ENCODE measurements at regions not wholly inside any gene's neighbourhood (a gene's known extent, or its start where the extent isn't known, plus 50 kb on each side); places are given as distances from the start of the nearest gene placed in this dataset.
A peak's percentile ranks its signal among the peaks of the same experiment; 100 is the strongest.

- no peak overlapping the region for H3K27ac ChIP-seq (ENCODE audit: low read depth in 1 of 2, low read length in 1 of 2)
- no peak overlapping the region for H3K4me3 ChIP-seq
- ATAC-seq (ENCODE audit: insufficient read depth, low FRiP score) (no peak), DNase-seq (no peak)
- no peaks in the 10 kb centered on the region for H3K4me1 ChIP-seq (ENCODE audit: control insufficient read depth in 5 of 5, insufficient read depth in 5 of 5, low read length in 5 of 5)
- no peaks in the 10 kb centered on the region for H3K9me3 ChIP-seq (ENCODE audit: control insufficient read depth in 4 of 4, insufficient read depth in 3 of 4, low read length in 3 of 4)
- no peaks in the 10 kb centered on the region for H3K36me3 ChIP-seq (ENCODE audit: control insufficient read depth in 4 of 4, insufficient read depth in 4 of 4, low read length in 4 of 4)
- no peaks in the 10 kb centered on the region for H3K27me3 ChIP-seq (ENCODE audit: control insufficient read depth in 3 of 3, insufficient read depth in 3 of 3, low read length in 2 of 3)
- no peak for TF ChIP-seq CTCF (IDR thresholded peaks at IDR 0.05; ENCODE audit: control extremely low read depth, extremely low read depth)
- H3K9ac ChIP-seq (ENCODE audit: insufficient read depth in 1 of 2, low read length in 2 of 2), result no peak overlapping the region
These were observed 1163.4 kb upstream of the TMPRSS15 start for GRCh38 chr21:19566975-19567374.

- no peak for ATAC-seq (ENCODE audit: insufficient read depth, low FRiP score)
These were observed 1173.8 kb upstream of the TMPRSS15 start for GRCh38 chr21:19577381-19577780.

GRCh38 chr21:19590044-19590443, 1186.5 kb upstream of the TMPRSS15 start:
- no peak overlapping the region for H3K9ac ChIP-seq (ENCODE audit: insufficient read depth in 1 of 2, low read length in 2 of 2)
- H3K27ac ChIP-seq (ENCODE audit: low read depth in 1 of 2, low read length in 1 of 2), result no peak overlapping the region
- no peak for TF ChIP-seq CTCF (IDR thresholded peaks at IDR 0.05; ENCODE audit: control extremely low read depth, extremely low read depth)
- peak in 1 of 3 donors; percentile 3 for DNase-seq
- ATAC-seq (ENCODE audit: insufficient read depth, low FRiP score), result no peak
- no peaks in the 10 kb centered on the region for H3K27me3 ChIP-seq (ENCODE audit: control insufficient read depth in 3 of 3, insufficient read depth in 3 of 3, low read length in 2 of 3)
- no peaks in the 10 kb centered on the region for H3K9me3 ChIP-seq (ENCODE audit: control insufficient read depth in 4 of 4, insufficient read depth in 3 of 4, low read length in 3 of 4)
- no peaks in the 10 kb centered on the region for H3K36me3 ChIP-seq (ENCODE audit: control insufficient read depth in 4 of 4, insufficient read depth in 4 of 4, low read length in 4 of 4)
- H3K4me3 ChIP-seq, result no peak overlapping the region
- H3K4me1 ChIP-seq (ENCODE audit: control insufficient read depth in 5 of 5, insufficient read depth in 5 of 5, low read length in 5 of 5), result no peaks in the 10 kb centered on the region

More at GRCh38 chr21:19577381-19577780, 1173.8 kb upstream of the TMPRSS15 start:
- Histone ChIP-seq H3K27me3 (ENCODE audit: control insufficient read depth in 3 of 3, insufficient read depth in 3 of 3, low read length in 2 of 3) (no peaks in the 10 kb centered on the region), H3K4me1 (ENCODE audit: control insufficient read depth in 5 of 5, insufficient read depth in 5 of 5, low read length in 5 of 5) (no peaks in the 10 kb centered on the region), H3K27ac (ENCODE audit: low read depth in 1 of 2, low read length in 1 of 2) (no peak overlapping the region), H3K9ac (ENCODE audit: insufficient read depth in 1 of 2, low read length in 2 of 2) (no peak overlapping the region), H3K4me3 (no peak overlapping the region), H3K36me3 (ENCODE audit: control insufficient read depth in 4 of 4, insufficient read depth in 4 of 4, low read length in 4 of 4) (no peaks in the 10 kb centered on the region), H3K9me3 (ENCODE audit: control insufficient read depth in 4 of 4, insufficient read depth in 3 of 4, low read length in 3 of 4) (no peaks in the 10 kb centered on the region)
- 69 to 86% methylated on average over 3 of the region's 3 CpGs for WGBS, 2 donors
- DNase-seq, result no peak
- no peak for TF ChIP-seq CTCF (IDR thresholded peaks at IDR 0.05; ENCODE audit: control extremely low read depth, extremely low read depth)

GRCh38 chr21:19603011-19603593, 1199.5 kb upstream of the TMPRSS15 start:
- 84 to 90% methylated on average over 4 of the region's 4 CpGs for WGBS, 2 donors
- DNase-seq, result peak in 1 of 3 donors; percentile 0
- ATAC-seq (ENCODE audit: insufficient read depth, low FRiP score), result no peak
- no peak overlapping the region for H3K4me3 ChIP-seq
- no peaks in the 10 kb centered on the region for H3K9me3 ChIP-seq (ENCODE audit: control insufficient read depth in 4 of 4, insufficient read depth in 3 of 4, low read length in 3 of 4)
- H3K9ac ChIP-seq (ENCODE audit: insufficient read depth in 1 of 2, low read length in 2 of 2), result no peak overlapping the region
- no peaks in the 10 kb centered on the region for H3K36me3 ChIP-seq (ENCODE audit: control insufficient read depth in 4 of 4, insufficient read depth in 4 of 4, low read length in 4 of 4)
- no peak for TF ChIP-seq CTCF (IDR thresholded peaks at IDR 0.05; ENCODE audit: control extremely low read depth, extremely low read depth)
- no peaks in the 10 kb centered on the region for H3K4me1 ChIP-seq (ENCODE audit: control insufficient read depth in 5 of 5, insufficient read depth in 5 of 5, low read length in 5 of 5)
- no peaks in the 10 kb centered on the region for H3K27me3 ChIP-seq (ENCODE audit: control insufficient read depth in 3 of 3, insufficient read depth in 3 of 3, low read length in 2 of 3)
- no peak overlapping the region for H3K27ac ChIP-seq (ENCODE audit: low read depth in 1 of 2, low read length in 1 of 2)

Measured in lung (tissue), 11 donors.